ENCODE measurements at regions not wholly inside any gene's neighbourhood (a gene's known extent, or its start where the extent isn't known, plus 50 kb on each side); places are given as distances from the start of the nearest gene placed in this dataset.
A peak's percentile ranks its signal among the peaks of the same experiment; 100 is the strongest.

GRCh38 chr10:42950606-42951485 lies 126.0 kb upstream of the RET start:
- Mint-ChIP-seq H3K9me3 (peaks cover 2 to 19% (median 10%) of the 10 kb centered on the region in 7 donors), H3K27me3 (ENCODE audit: low read depth in 3 of 3) (peaks cover 4 to 19% (median 4%) of the 10 kb centered on the region in 3 donors), H3K27ac (no peak overlapping the region), H3K36me3 (no peaks in the 10 kb centered on the region), H3K4me3 (peak overlapping the region in 1 of 2 donors; percentile 35), H3K4me1 (peaks cover 13% of the 10 kb centered on the region)
- Histone ChIP-seq H3K4me2 (replicated peaks; ENCODE audit: extremely low read depth, low read length, poor library complexity, severe bottlenecking) (no peak overlapping the region), H3K9ac (ENCODE audit: insufficient read depth, low read length, poor library complexity, severe bottlenecking) (no peak overlapping the region), H3K27ac (ENCODE audit: low read depth in 1 of 2, low read length in 2 of 2) (no peak overlapping the region), H2AFZ (ENCODE audit: insufficient read depth, low read depth, low read length, poor library complexity, severe bottlenecking) (peak overlapping the region; percentile 33), H3K9me3 (replicated peaks in 1 of 2; ENCODE audit: control insufficient read depth in 1 of 2, insufficient read depth in 1 of 2, low read length in 2 of 2) (peaks cover 0 to 7% of the 10 kb centered on the region in 2 donors), H3K4me1 (ENCODE audit: control insufficient read depth in 1 of 2, insufficient read depth in 2 of 2, low read length in 2 of 2) (no peaks in the 10 kb centered on the region), H4K20me1 (ENCODE audit: insufficient read depth, low read length) (no peaks in the 10 kb centered on the region), H3K4me3 (replicated peaks in 1 of 3; ENCODE audit: low read depth in 2 of 3, low read length in 3 of 3) (no peak overlapping the region), H3K36me3 (replicated peaks in 1 of 2; ENCODE audit: control insufficient read depth in 1 of 2, insufficient read depth in 2 of 2, low read length in 2 of 2) (no peaks in the 10 kb centered on the region), H3K79me2 (ENCODE audit: insufficient read depth, low read length) (no peaks in the 10 kb centered on the region), H3K27me3 (ENCODE audit: control insufficient read depth in 2 of 2, insufficient read depth in 2 of 2, low read length in 2 of 2) (no peaks in the 10 kb centered on the region)
- intact Hi-C loops (cut with micrococcal nuclease), result no loop called here
- DNase-seq, result no peak
- WGBS (ENCODE audit: insufficient coverage), result 86% methylated on average over 14 of the region's 27 CpGs
- TF ChIP-seq, protein P1, sequence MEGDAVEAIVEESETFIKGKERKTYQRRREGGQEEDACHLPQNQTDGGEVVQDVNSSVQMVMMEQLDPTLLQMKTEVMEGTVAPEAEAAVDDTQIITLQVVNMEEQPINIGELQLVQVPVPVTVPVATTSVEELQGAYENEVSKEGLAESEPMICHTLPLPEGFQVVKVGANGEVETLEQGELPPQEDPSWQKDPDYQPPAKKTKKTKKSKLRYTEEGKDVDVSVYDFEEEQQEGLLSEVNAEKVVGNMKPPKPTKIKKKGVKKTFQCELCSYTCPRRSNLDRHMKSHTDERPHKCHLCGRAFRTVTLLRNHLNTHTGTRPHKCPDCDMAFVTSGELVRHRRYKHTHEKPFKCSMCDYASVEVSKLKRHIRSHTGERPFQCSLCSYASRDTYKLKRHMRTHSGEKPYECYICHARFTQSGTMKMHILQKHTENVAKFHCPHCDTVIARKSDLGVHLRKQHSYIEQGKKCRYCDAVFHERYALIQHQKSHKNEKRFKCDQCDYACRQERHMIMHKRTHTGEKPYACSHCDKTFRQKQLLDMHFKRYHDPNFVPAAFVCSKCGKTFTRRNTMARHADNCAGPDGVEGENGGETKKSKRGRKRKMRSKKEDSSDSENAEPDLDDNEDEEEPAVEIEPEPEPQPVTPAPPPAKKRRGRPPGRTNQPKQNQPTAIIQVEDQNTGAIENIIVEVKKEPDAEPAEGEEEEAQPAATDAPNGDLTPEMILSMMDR (IDR thresholded peaks at IDR 0.05), result no peak

GRCh38 chr10:42951486-42952251 lies 125.2 kb upstream of the RET start:
- H3K27me3 Mint-ChIP-seq (ENCODE audit: low read depth in 3 of 3), result peaks cover 4 to 19% (median 4%) of the 10 kb centered on the region in 3 donors
- no peak overlapping the region for H3K27ac ChIP-seq (ENCODE audit: low read depth in 1 of 2, low read length in 2 of 2)
- no peak for DNase-seq
- intact Hi-C loops (cut with micrococcal nuclease), result no loop called here
- H3K4me3 ChIP-seq (replicated peaks in 1 of 3; ENCODE audit: low read depth in 2 of 3, low read length in 3 of 3), result no peak overlapping the region
- no peaks in the 10 kb centered on the region for H3K27me3 ChIP-seq (ENCODE audit: control insufficient read depth in 2 of 2, insufficient read depth in 2 of 2, low read length in 2 of 2)
- no peaks in the 10 kb centered on the region for H3K36me3 Mint-ChIP-seq
- no peak overlapping the region for H3K27ac Mint-ChIP-seq
- peak overlapping the region; percentile 33 for H2AFZ ChIP-seq (ENCODE audit: insufficient read depth, low read depth, low read length, poor library complexity, severe bottlenecking)
- H3K9me3 Mint-ChIP-seq, result peaks cover 2 to 19% (median 10%) of the 10 kb centered on the region in 7 donors
- no peaks in the 10 kb centered on the region for H4K20me1 ChIP-seq (ENCODE audit: insufficient read depth, low read length)
- peaks cover 0 to 7% of the 10 kb centered on the region in 2 donors for H3K9me3 ChIP-seq (replicated peaks in 1 of 2; ENCODE audit: control insufficient read depth in 1 of 2, insufficient read depth in 1 of 2, low read length in 2 of 2)
- H3K4me1 ChIP-seq (ENCODE audit: control insufficient read depth in 1 of 2, insufficient read depth in 2 of 2, low read length in 2 of 2), result no peaks in the 10 kb centered on the region
- H3K4me1 Mint-ChIP-seq, result peaks cover 10% of the 10 kb centered on the region
- WGBS (ENCODE audit: insufficient coverage), result 62% methylated on average over 34 of the region's 39 CpGs
- H3K79me2 ChIP-seq (ENCODE audit: insufficient read depth, low read length), result no peaks in the 10 kb centered on the region
- no peak overlapping the region for H3K9ac ChIP-seq (ENCODE audit: insufficient read depth, low read length, poor library complexity, severe bottlenecking)
- peak overlapping the region in 1 of 2 donors; percentile 35 for H3K4me3 Mint-ChIP-seq
- TF ChIP-seq, protein P1 (IDR thresholded peaks at IDR 0.05), result no peak
- no peaks in the 10 kb centered on the region for H3K36me3 ChIP-seq (replicated peaks in 1 of 2; ENCODE audit: control insufficient read depth in 1 of 2, insufficient read depth in 2 of 2, low read length in 2 of 2)
- no peak overlapping the region for H3K4me2 ChIP-seq (replicated peaks; ENCODE audit: extremely low read depth, low read length, poor library complexity, severe bottlenecking)
